HepG2 (cell line): ENCODE measurements at regions not wholly inside any gene's neighbourhood (a gene's known extent, or its start where the extent isn't known, plus 50 kb on each side); places are given as distances from the start of the nearest gene placed in this dataset.

Experiments
- ATAC-seq: fragments of 200-7000 bp; cut with Tn5 transposase; 3 replicates; pipeline ENCODE4 v1.9.1; 2020; ENCODE audit warnings: mild to moderate bottlenecking, moderate library complexity
- BruUV-seq: library from RNA; stranded (reverse); fragments of 400-500 nt; replicated peaks from 2 replicates; lab custom pipeline; 2021; lab: Mats Ljungman, UMichigan
- CTCF ChIA-PET: fragments of 300-600 bp; formaldehyde crosslinking; extraction: SDS; loops from one replicate; lab custom pipeline; 2021; ENCODE audit warnings: low total read pairs, inconsistent platforms, low intra/inter-chr PET ratio; lab: Yijun Ruan, JAX
- POLR2A ChIA-PET: fragments of 350-600 bp; sonication (Branson Sonifier 250); formaldehyde crosslinking; loops from one replicate; lab custom pipeline; 2020; ENCODE audit warnings: antibody characterized with exemption, inconsistent platforms; lab: Yijun Ruan, JAX
- DNase-seq: peaks from one replicate; pipeline ENCODE4 v3.0.0-alpha.2; 2015; ENCODE audit warnings: low spot score
- FAIRE-seq: peaks from 3 replicates; lab custom pipeline; 2011; peaks lifted over from hg19 to GRCh38; lab: Jason Lieb, UNC
- H2AFZ ChIP-seq: one replicate; pipeline ENCODE4 v1.6.1; 2011; ENCODE audit warnings: low read length, inconsistent platforms
- H3K27ac ChIP-seq: fragments of 300-600 bp; 3 replicates; pipeline ENCODE4 v1.8.0; 2011; ENCODE audit warnings: mixed run types, mild to moderate bottlenecking, mixed read lengths, low read length, inconsistent platforms; ENCODE audit not compliant: insufficient read depth; ENCODE audit errors: extremely low read length
- H3K27me3 ChIP-seq, 2 experiments: fragments of 200-600 bp in 1 of 2; 2 replicates in 1 of 2; 3 replicates in 1 of 2; pipeline versions ENCODE4 v1.6.0 to v1.8.0; 2011; ENCODE audit warnings: low read length in 2 of 2, mild to moderate bottlenecking in 2 of 2, moderate library complexity in 2 of 2, inconsistent platforms in 1 of 2; ENCODE audit not compliant: insufficient read depth in 2 of 2, control insufficient read depth in 1 of 2
- H3K36me3 ChIP-seq, 2 experiments: fragments of 200-600 bp in 1 of 2; replicated peaks in 1 of 2; 2 replicates in 1 of 2; 3 replicates in 1 of 2; pipeline versions ENCODE4 v1.5.1 to v1.8.0; 2011; ENCODE audit warnings: low read length in 2 of 2, inconsistent platforms in 1 of 2; ENCODE audit not compliant: insufficient read depth in 2 of 2, control insufficient read depth in 1 of 2
- H3K4me1 ChIP-seq: 2 replicates; pipeline ENCODE4 v1.5.1; 2012; ENCODE audit warnings: low read length, inconsistent platforms; ENCODE audit not compliant: insufficient read depth
- H3K4me2 ChIP-seq: 2 replicates; pipeline ENCODE4 v1.6.0; 2011; ENCODE audit warnings: low read depth, low read length, inconsistent platforms
- H3K4me3 ChIP-seq, 3 experiments: fragments of 200-600 bp in 1 of 3; sonication (generic), shearing (Covaris generic) in 1 of 3; replicated peaks in 1 of 3; 2 replicates each; pipeline ENCODE4 v1.5.1; 2011 to 2016; ENCODE audit warnings: low read length in 3 of 3, inconsistent platforms in 2 of 3, low read depth in 2 of 3, mild to moderate bottlenecking in 2 of 3, control low read depth in 1 of 3, mixed read lengths in 1 of 3; ENCODE audit not compliant: insufficient read depth in 1 of 3
- H3K79me2 ChIP-seq: one replicate; pipeline ENCODE4 v1.6.1; 2011; ENCODE audit warnings: low read length, inconsistent platforms; ENCODE audit not compliant: insufficient read depth
- H3K9ac ChIP-seq: 2 replicates; pipeline ENCODE4 v1.6.0; 2011; ENCODE audit warnings: mild to moderate bottlenecking, low read depth, low read length, inconsistent platforms; ENCODE audit not compliant: insufficient read depth
- H3K9me3 ChIP-seq: 2 replicates; pipeline ENCODE4 v1.5.1; 2012; ENCODE audit warnings: mild to moderate bottlenecking, low read length
- H4K20me1 ChIP-seq: 2 replicates; pipeline ENCODE4 v1.6.0; 2011; ENCODE audit warnings: inconsistent platforms, mild to moderate bottlenecking, low read length, moderate library complexity; ENCODE audit not compliant: insufficient read depth
- ZNF24 ChIP-seq: fragments of 450-650 bp; IDR thresholded peaks from 2 replicates; pipeline ENCODE4 v1.6.1; 2017; ENCODE audit warnings: antibody characterized with exemption, mild to moderate bottlenecking
- ZNF513 ChIP-seq: sonication (generic); formaldehyde crosslinking; conservative IDR thresholded peaks from 2 replicates; pipeline ENCODE4 v1.5.0; 2020; ENCODE audit warnings: missing genetic modification reagents
- ZNF7 ChIP-seq: IDR thresholded peaks from 2 replicates; pipeline ENCODE4 v1.6.1; 2016; ENCODE audit warnings: missing biosample characterization, missing genetic modification reagents
- ZNF704 ChIP-seq: sonication (generic); formaldehyde crosslinking; IDR thresholded peaks from 2 replicates; pipeline ENCODE4 v1.8.1; 2023; ENCODE audit warnings: mild to moderate bottlenecking, inconsistent platforms, moderate library complexity, missing genetic modification reagents, borderline replicate concordance
- WGBS: methylation state at CpG from one replicate; pipeline ENCODE4 v1.1.6; 2017; ENCODE audit warnings: low lambda C conversion rate; 5-methylcytosine and 5-hydroxymethylcytosine counted together
- in situ Hi-C: cut with HindIII; loops from 2 replicates; pipeline ENCODE4 v1.10.0; 2017; ENCODE audit warnings: low pct_unique_long_range_greater_than_20kb; ENCODE audit not compliant: extremely low pct_ligation_motif_present
- intact Hi-C: fragments of 100-400 bp; cut with micrococcal nuclease; formaldehyde crosslinking; loops from one replicate; pipeline ENCODE4 v1.10.0; 2022; ENCODE audit not compliant: unreplicated experiment
- TF ChIP-seq, protein P1 (sequence below): IDR thresholded peaks from 2 replicates; pipeline ENCODE4 v1.6.1; 2016; ENCODE audit warnings: control low read depth
- TF ChIP-seq, protein P2 (sequence below): IDR thresholded peaks from 2 replicates; pipeline ENCODE4 v1.4.0; 2020; ENCODE audit warnings: mild to moderate bottlenecking, missing genetic modification reagents

DNA sequence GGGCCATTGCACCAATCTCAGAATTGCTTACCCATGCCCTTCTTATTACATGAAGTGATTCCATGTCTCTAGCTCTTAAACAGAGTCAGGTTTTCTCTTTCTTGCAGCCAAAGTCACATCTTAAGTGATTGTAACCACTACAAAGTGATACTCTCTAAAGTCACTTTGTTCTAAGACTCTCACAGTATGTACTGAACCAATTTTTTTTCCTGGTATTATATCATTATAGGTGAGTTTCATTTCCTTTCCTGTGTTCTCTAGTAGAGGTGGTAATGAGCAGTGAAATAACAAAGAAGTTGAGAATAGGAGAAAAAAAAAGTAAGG is 66.3 kb upstream of the DARS1 start:
- CTCF ChIA-PET = no interaction called here
- H2AFZ ChIP-seq = no peak overlapping the region

GRCh38 chr2:136051001-136051724 is 65.7 kb upstream of the DARS1 start:
- H3K27me3 ChIP-seq = no peaks in the 10 kb centered on the region
- ChIA-PET CTCF (no interaction called here), POLR2A (no interaction called here)
- no peaks in the 10 kb centered on the region for H3K36me3 ChIP-seq
- H3K79me2 ChIP-seq = no peaks in the 10 kb centered on the region
- no peak overlapping the region for H3K4me3 ChIP-seq
- H3K27ac ChIP-seq = no peak overlapping the region
- 44% methylated on average over 2 of the region's 2 CpGs for WGBS
- DNase-seq (no peak), ATAC-seq (no peak), FAIRE-seq (no peak)
- H3K4me2 ChIP-seq = no peak overlapping the region
- H3K9me3 ChIP-seq = no peaks in the 10 kb centered on the region
- intact Hi-C loops (no loop called here), in situ Hi-C loops (no loop called here)
- no TSS peak for BruUV-seq
- no peak overlapping the region for H3K9ac ChIP-seq
- no peaks in the 10 kb centered on the region for H4K20me1 ChIP-seq
- H2AFZ ChIP-seq = no peak overlapping the region
- H3K4me1 ChIP-seq = no peaks in the 10 kb centered on the region
- TF ChIP-seq ZNF513 (CRISPR knock-in tag) (no peak), ZNF7 (CRISPR knock-in tag) (no peak), ZNF704 (CRISPR knock-in tag) (no peak), ZNF24 (no peak)
- TF ChIP-seq, protein P1, sequence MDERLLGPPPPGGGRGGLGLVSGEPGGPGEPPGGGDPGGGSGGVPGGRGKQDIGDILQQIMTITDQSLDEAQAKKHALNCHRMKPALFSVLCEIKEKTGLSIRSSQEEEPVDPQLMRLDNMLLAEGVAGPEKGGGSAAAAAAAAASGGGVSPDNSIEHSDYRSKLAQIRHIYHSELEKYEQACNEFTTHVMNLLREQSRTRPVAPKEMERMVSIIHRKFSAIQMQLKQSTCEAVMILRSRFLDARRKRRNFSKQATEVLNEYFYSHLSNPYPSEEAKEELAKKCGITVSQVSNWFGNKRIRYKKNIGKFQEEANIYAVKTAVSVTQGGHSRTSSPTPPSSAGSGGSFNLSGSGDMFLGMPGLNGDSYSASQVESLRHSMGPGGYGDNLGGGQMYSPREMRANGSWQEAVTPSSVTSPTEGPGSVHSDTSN = no peak

More for the DNA sequence above, 66.3 kb upstream of the DARS1 start:
- DNase-seq (no peak), FAIRE-seq (no peak), ATAC-seq (no peak)
- H3K4me3 ChIP-seq = no peak overlapping the region
- no peaks in the 10 kb centered on the region for H3K4me1 ChIP-seq
- no TSS peak for BruUV-seq
- intact Hi-C loops = no loop called here
- in situ Hi-C loops = no loop called here
- no peaks in the 10 kb centered on the region for H3K27me3 ChIP-seq
- POLR2A ChIA-PET = no interaction called here
- H3K79me2 ChIP-seq = no peaks in the 10 kb centered on the region
- H3K36me3 ChIP-seq = no peaks in the 10 kb centered on the region
- H3K27ac ChIP-seq = no peak overlapping the region
- no peaks in the 10 kb centered on the region for H4K20me1 ChIP-seq
- H3K4me2 ChIP-seq = no peak overlapping the region
- H3K9ac ChIP-seq = no peak overlapping the region
- TF ChIP-seq, protein P2, sequence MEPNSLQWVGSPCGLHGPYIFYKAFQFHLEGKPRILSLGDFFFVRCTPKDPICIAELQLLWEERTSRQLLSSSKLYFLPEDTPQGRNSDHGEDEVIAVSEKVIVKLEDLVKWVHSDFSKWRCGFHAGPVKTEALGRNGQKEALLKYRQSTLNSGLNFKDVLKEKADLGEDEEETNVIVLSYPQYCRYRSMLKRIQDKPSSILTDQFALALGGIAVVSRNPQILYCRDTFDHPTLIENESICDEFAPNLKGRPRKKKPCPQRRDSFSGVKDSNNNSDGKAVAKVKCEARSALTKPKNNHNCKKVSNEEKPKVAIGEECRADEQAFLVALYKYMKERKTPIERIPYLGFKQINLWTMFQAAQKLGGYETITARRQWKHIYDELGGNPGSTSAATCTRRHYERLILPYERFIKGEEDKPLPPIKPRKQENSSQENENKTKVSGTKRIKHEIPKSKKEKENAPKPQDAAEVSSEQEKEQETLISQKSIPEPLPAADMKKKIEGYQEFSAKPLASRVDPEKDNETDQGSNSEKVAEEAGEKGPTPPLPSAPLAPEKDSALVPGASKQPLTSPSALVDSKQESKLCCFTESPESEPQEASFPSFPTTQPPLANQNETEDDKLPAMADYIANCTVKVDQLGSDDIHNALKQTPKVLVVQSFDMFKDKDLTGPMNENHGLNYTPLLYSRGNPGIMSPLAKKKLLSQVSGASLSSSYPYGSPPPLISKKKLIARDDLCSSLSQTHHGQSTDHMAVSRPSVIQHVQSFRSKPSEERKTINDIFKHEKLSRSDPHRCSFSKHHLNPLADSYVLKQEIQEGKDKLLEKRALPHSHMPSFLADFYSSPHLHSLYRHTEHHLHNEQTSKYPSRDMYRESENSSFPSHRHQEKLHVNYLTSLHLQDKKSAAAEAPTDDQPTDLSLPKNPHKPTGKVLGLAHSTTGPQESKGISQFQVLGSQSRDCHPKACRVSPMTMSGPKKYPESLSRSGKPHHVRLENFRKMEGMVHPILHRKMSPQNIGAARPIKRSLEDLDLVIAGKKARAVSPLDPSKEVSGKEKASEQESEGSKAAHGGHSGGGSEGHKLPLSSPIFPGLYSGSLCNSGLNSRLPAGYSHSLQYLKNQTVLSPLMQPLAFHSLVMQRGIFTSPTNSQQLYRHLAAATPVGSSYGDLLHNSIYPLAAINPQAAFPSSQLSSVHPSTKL (CRISPR knock-in tag) = no peak
- TF ChIP-seq, all 625 proteins: peak for 0
- H3K9me3 ChIP-seq = no peaks in the 10 kb centered on the region
